Thyroid gland (tissue), 4 donors: ENCODE measurements at regions not wholly inside any gene's neighbourhood (a gene's known extent, or its start where the extent isn't known, plus 50 kb on each side); places are given as distances from the start of the nearest gene placed in this dataset.

Source experiments
- DNase-seq, 2 donors: peaks; one replicate each; pipeline ENCODE4 v3.0.0-alpha.2; 2019
- H3K27ac ChIP-seq, 3 donors: fragments of 200-600 bp; sonication (generic); 1 replicate in 2 of 3; 2 replicates in 1 of 3; pipeline ENCODE4 v1.5.1; 2016 to 2019; ENCODE audit warnings: mild to moderate bottlenecking in 1 of 3, moderate library complexity in 1 of 3
- H3K27me3 ChIP-seq: fragments of 200-600 bp; sonication (generic); one replicate; pipeline ENCODE4 v1.5.1; 2019
- H3K36me3 ChIP-seq, 2 donors: fragments of 200-600 bp; sonication (generic); one replicate each; pipeline ENCODE4 v1.5.1; 2016 to 2019
- H3K4me1 ChIP-seq, 2 donors: fragments of 200-600 bp; sonication (generic); one replicate each; pipeline ENCODE4 v1.5.1; 2017 to 2019
- H3K4me3 ChIP-seq, 3 donors: fragments of 200-600 bp; sonication (generic); replicated peaks in 1 of 3; 1 replicate in 2 of 3; 2 replicates in 1 of 3; pipeline ENCODE4 v1.5.1; 2016; ENCODE audit warnings: mild to moderate bottlenecking in 1 of 3
- H3K9me3 ChIP-seq: fragments of 200-600 bp; sonication (generic); one replicate; pipeline ENCODE4 v1.5.1; 2017
- CTCF ChIP-seq, 6 experiments: fragments of 200-600 bp in 3 of 6; fragments of 450-650 bp in 3 of 6; sonication (generic) in 3 of 6; IDR thresholded peaks; one replicate each; pipeline ENCODE4 v1.5.1; 2016 to 2019; ENCODE audit warnings: antibody characterized with exemption in 6 of 6, mild to moderate bottlenecking in 2 of 6, inconsistent platforms in 1 of 6, moderate library complexity in 1 of 6
- POLR2A ChIP-seq, 2 donors: fragments of 450-650 bp; IDR thresholded peaks; one replicate each; pipeline ENCODE4 v1.6.1; 2017; ENCODE audit warnings: antibody characterized with exemption in 2 of 2, mild to moderate bottlenecking in 2 of 2, moderate library complexity in 1 of 2
- WGBS, 2 donors: methylation state at CpG; one replicate each; pipeline ENCODE4 v1.1.5; 2017; 5-methylcytosine and 5-hydroxymethylcytosine counted together
- intact Hi-C: fragments of 100-400 bp; cut with DNase I; formaldehyde crosslinking; loops from one replicate; pipeline ENCODE4 v1.15.1; 2023

- H3K27ac ChIP-seq: no peak overlapping the region
- 85 to 89% methylated on average over 10 of the region's 10 CpGs for WGBS, 2 donors
- peaks cover 2 to 5% of the 10 kb centered on the region in 2 donors for H3K4me1 ChIP-seq
- no peaks in the 10 kb centered on the region for H3K27me3 ChIP-seq
- intact Hi-C loops: no loop called here
- no peak for DNase-seq
- TF ChIP-seq POLR2A (IDR thresholded peaks at IDR 0.05): no peak
- no peak for TF ChIP-seq CTCF (IDR thresholded peaks at IDR 0.05)
- no peaks in the 10 kb centered on the region for H3K36me3 ChIP-seq
- no peaks in the 10 kb centered on the region for H3K9me3 ChIP-seq
- H3K4me3 ChIP-seq: no peak overlapping the region
Observed at GRCh38 chr5:173734716-173735115, 118.3 kb upstream of the BOD1 start.

- peaks cover 0 to 4% of the 10 kb centered on the region in 2 donors for H3K4me1 ChIP-seq
- intact Hi-C loops: no loop called here
- no peak for DNase-seq
- no peaks in the 10 kb centered on the region for H3K9me3 ChIP-seq
- H3K27me3 ChIP-seq: no peaks in the 10 kb centered on the region
- 82 to 83% methylated on average over 8 to 9 of the region's 11 CpGs for WGBS, 2 donors
- H3K4me3 ChIP-seq: no peak overlapping the region
- TF ChIP-seq CTCF (IDR thresholded peaks at IDR 0.05) (no peak), POLR2A (IDR thresholded peaks at IDR 0.05) (no peak)
- H3K36me3 ChIP-seq: no peaks in the 10 kb centered on the region
- no peak overlapping the region for H3K27ac ChIP-seq
Observed at GRCh38 chr5:173735184-173735583, 118.7 kb upstream of the BOD1 start.

- 91% methylated on average over 5 of the region's 5 CpGs for WGBS, 2 donors
- Histone ChIP-seq H3K4me1 (peaks cover 0 to 4% of the 10 kb centered on the region in 2 donors), H3K4me3 (no peak overlapping the region), H3K27ac (no peak overlapping the region), H3K27me3 (no peaks in the 10 kb centered on the region), H3K9me3 (no peaks in the 10 kb centered on the region), H3K36me3 (no peaks in the 10 kb centered on the region)
- intact Hi-C loops: no loop called here
- no peak for TF ChIP-seq POLR2A (IDR thresholded peaks at IDR 0.05)
- TF ChIP-seq CTCF (IDR thresholded peaks at IDR 0.05): no peak
- DNase-seq: no peak
Observed at GRCh38 chr5:173735691-173736090, 119.2 kb upstream of the BOD1 start.

DNA sequence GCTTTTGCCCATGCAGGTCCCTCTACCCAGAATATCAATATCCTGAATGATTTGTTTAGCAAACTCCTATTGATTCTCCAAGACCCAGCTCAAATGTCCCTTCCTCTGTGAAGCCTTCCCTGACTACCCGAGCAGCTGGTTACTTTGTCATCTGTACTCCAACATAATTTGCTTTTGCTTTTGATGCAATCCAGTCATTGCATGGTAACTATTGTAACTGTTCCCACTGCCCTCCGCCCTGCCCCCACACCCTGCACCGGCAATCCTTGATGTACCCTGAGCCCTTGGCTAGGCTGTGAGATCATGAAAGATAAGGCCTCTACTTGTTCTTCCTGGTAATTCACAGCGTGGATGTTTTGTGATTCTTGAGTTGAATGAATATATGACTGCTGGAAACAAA is 119.9 kb upstream of the BOD1 start:
- Histone ChIP-seq H3K9me3 (no peaks in the 10 kb centered on the region), H3K4me3 (no peak overlapping the region), H3K36me3 (no peaks in the 10 kb centered on the region), H3K27me3 (no peaks in the 10 kb centered on the region), H3K4me1 (peaks cover 0 to 4% of the 10 kb centered on the region in 2 donors), H3K27ac (peak overlapping the region in 1 of 3 donors; percentile 24)
- no peak for DNase-seq
- no peak for TF ChIP-seq CTCF (IDR thresholded peaks at IDR 0.05)
- no peak for TF ChIP-seq POLR2A (IDR thresholded peaks at IDR 0.05)
- WGBS, 2 donors: 66 to 75% methylated on average over 4 of the region's 4 CpGs
- intact Hi-C loops: no loop called here

- H3K27ac ChIP-seq: peak overlapping the region in 1 of 3 donors; percentile 24
- 26 to 36% methylated on average over 8 of the region's 8 CpGs for WGBS, 2 donors
- peak; percentile 57 to 60 for DNase-seq
- no peaks in the 10 kb centered on the region for H3K27me3 ChIP-seq
- peaks cover 3 to 7% of the 10 kb centered on the region in 2 donors for H3K4me1 ChIP-seq
- no peaks in the 10 kb centered on the region for H3K9me3 ChIP-seq
- intact Hi-C loops: no loop called here
- no peaks in the 10 kb centered on the region for H3K36me3 ChIP-seq
- TF ChIP-seq CTCF (IDR thresholded peaks at IDR 0.05) (no peak), POLR2A (IDR thresholded peaks at IDR 0.05) (no peak)
- no peak overlapping the region for H3K4me3 ChIP-seq
Observed at GRCh38 chr5:173736923-173737412, 120.5 kb upstream of the BOD1 start.
